Pancreas (tissue), 10 donors: ENCODE measurements at regions not wholly inside any gene's neighbourhood (a gene's known extent, or its start where the extent isn't known, plus 50 kb on each side); places are given as distances from the start of the nearest gene placed in this dataset.

Experiments used
- ATAC-seq, 4 donors: fragments of 200-7000 bp; cut with Tn5 transposase; one replicate each; pipeline versions ENCODE4 v1.8.0 to v1.9.1; 2020; ENCODE audit warnings: mild to moderate bottlenecking in 4 of 4, moderate library complexity in 4 of 4
- DNase-seq, 6 donors: peaks; one replicate each; pipeline ENCODE4 v3.0.0-alpha.2; 2020
- FAIRE-seq: peaks from 2 replicates; lab custom pipeline; 2012; peaks lifted over from hg19 to GRCh38; lab: Jason Lieb, UNC
- H3K27ac ChIP-seq, 4 donors: fragments of 200-600 bp; sonication (generic); 1 replicate in 3 of 4; 2 replicates in 1 of 4; pipeline versions ENCODE4 v1.5.0 to v1.8.0; 2020
- H3K27me3 ChIP-seq, 4 donors: fragments of 200-600 bp; one replicate each; pipeline ENCODE4 v1.8.0; 2021
- H3K36me3 ChIP-seq, 3 donors: fragments of 200-600 bp; sonication (generic) in 1 of 3; one replicate each; pipeline versions ENCODE4 v1.5.0 to v1.8.0; 2020 to 2021
- H3K4me1 ChIP-seq, 3 donors: fragments of 200-600 bp; one replicate each; pipeline ENCODE4 v1.8.0; 2021
- H3K4me3 ChIP-seq, 4 donors: fragments of 200-600 bp; sonication (generic) in 2 of 4; one replicate each; pipeline versions ENCODE4 v1.5.0 to v1.8.0; 2020 to 2021
- H3K9me3 ChIP-seq, 4 donors: fragments of 200-600 bp; one replicate each; pipeline ENCODE4 v1.8.0; 2021
- CTCF ChIP-seq, 4 donors: fragments of 200-600 bp; sonication (generic) in 3 of 4; IDR thresholded peaks; one replicate each; pipeline versions ENCODE4 v1.5.0 to v1.8.0; 2021; ENCODE audit warnings: antibody characterized with exemption in 4 of 4
- WGBS, 2 donors: extraction: QIAGEN DNeasy Blood & Tissue Kit; methylation state at CpG; one replicate each; pipeline ENCODE4 v1.1.7; 2013; 5-methylcytosine and 5-hydroxymethylcytosine counted together
- intact Hi-C, 3 donors: fragments of 100-400 bp; cut with DNase I; formaldehyde crosslinking; loops; one replicate each; pipeline versions ENCODE4 v1.11.1 to v1.14.2; 2022
- donor health status: healthy with polysubstance abuse.
- donor health status: DM: no; HTN: no; CAD: no; lungs with moderate emphysema.
- donor health status: DM: no; HTN: no; CAD: no.
- donor health status: control.
- donor health status: control.
- donor health status: Bipolar disorder and iron deficiency.
- donor health status: DM: yes; HTN: yes; CAD: no.
- donor health status: DM: no; HTN: no; CAD: no.
- donor health status: DM: no; HTN: no; CAD: no.
- donor health status: DM: yes; HTN: yes; CAD: no.

GRCh38 chr2:120995656-120996190 is 260.1 kb downstream of the GLI2 start:
- FAIRE-seq (no peak), ATAC-seq (no peak), DNase-seq (no peak)
- no peaks in the 10 kb centered on the region for H3K27me3 ChIP-seq
- no peaks in the 10 kb centered on the region for H3K36me3 ChIP-seq
- intact Hi-C loops: no loop called here
- H3K4me1 ChIP-seq: no peaks in the 10 kb centered on the region
- no peak for TF ChIP-seq CTCF (IDR thresholded peaks at IDR 0.05)
- no peaks in the 10 kb centered on the region for H3K9me3 ChIP-seq
- no peak overlapping the region for H3K4me3 ChIP-seq
- 91 to 95% methylated on average over 15 of the region's 15 CpGs for WGBS, 2 donors
- H3K27ac ChIP-seq: no peak overlapping the region

GRCh38 chr2:120999377-121000097 is 263.9 kb downstream of the GLI2 start:
- intact Hi-C loops: no loop called here
- WGBS, 2 donors: 82 to 84% methylated on average over 6 of the region's 6 CpGs
- H3K4me3 ChIP-seq: no peak overlapping the region
- ATAC-seq: no peak
- H3K4me1 ChIP-seq: no peaks in the 10 kb centered on the region
- no peak overlapping the region for H3K27ac ChIP-seq
- H3K36me3 ChIP-seq: no peaks in the 10 kb centered on the region
- no peak for FAIRE-seq
- H3K9me3 ChIP-seq: no peaks in the 10 kb centered on the region
- no peaks in the 10 kb centered on the region for H3K27me3 ChIP-seq
- DNase-seq: no peak
- no peak for TF ChIP-seq CTCF (IDR thresholded peaks at IDR 0.05)

- intact Hi-C loops: no loop called here
Observed at GRCh38 chr2:121000804-121001203, 265.1 kb downstream of the GLI2 start.

GRCh38 chr2:121001641-121002040 is 266.0 kb downstream of the GLI2 start:
- no peak overlapping the region for H3K27ac ChIP-seq

More at GRCh38 chr2:121000804-121001203, 265.1 kb downstream of the GLI2 start:
- TF ChIP-seq CTCF (IDR thresholded peaks at IDR 0.05): no peak
- WGBS, 2 donors: 79 to 84% methylated on average over 3 of the region's 3 CpGs
- no peak overlapping the region for H3K4me3 ChIP-seq
- H3K27me3 ChIP-seq: no peaks in the 10 kb centered on the region
- no peaks in the 10 kb centered on the region for H3K4me1 ChIP-seq
- no peaks in the 10 kb centered on the region for H3K36me3 ChIP-seq
- ATAC-seq: no peak
- no peak overlapping the region for H3K27ac ChIP-seq
- FAIRE-seq: no peak
- H3K9me3 ChIP-seq: no peaks in the 10 kb centered on the region
- DNase-seq: no peak

More at GRCh38 chr2:121001641-121002040, 266.0 kb downstream of the GLI2 start:
- Histone ChIP-seq H3K9me3 (no peaks in the 10 kb centered on the region), H3K4me3 (no peak overlapping the region), H3K27me3 (no peaks in the 10 kb centered on the region), H3K36me3 (no peaks in the 10 kb centered on the region), H3K4me1 (no peaks in the 10 kb centered on the region)
- FAIRE-seq: no peak
- intact Hi-C loops: no loop called here
- DNase-seq: no peak
- TF ChIP-seq CTCF (IDR thresholded peaks at IDR 0.05): no peak
- no peak for ATAC-seq
